ENCODE measurements at regions not wholly inside any gene's neighbourhood (a gene's known extent, or its start where the extent isn't known, plus 50 kb on each side); places are given as distances from the start of the nearest gene placed in this dataset.

DNA sequence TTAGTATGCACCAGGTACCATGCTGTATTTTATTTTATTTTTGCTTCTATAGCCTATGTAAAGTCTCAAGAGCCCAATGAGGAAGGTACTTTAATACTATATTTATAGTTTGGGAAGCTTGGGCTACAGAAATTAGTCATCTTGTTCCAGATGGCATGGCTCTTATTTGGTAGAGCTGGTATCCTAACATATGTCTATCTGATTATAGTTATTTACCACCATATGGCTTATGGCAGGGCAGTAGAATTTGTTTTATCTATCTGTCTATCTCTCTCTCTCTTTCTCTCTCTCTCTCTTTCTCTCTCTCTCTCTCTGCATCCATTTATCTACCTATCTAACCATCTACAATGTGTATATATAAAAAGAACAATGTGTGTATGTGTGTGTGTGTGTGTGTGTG, 1293.7 kb upstream of the SLC39A10 start:
- H3K27me3 ChIP-seq (ENCODE audit: control insufficient read depth in 1 of 2, insufficient read depth in 2 of 2, low read length in 2 of 2), result no peaks in the 10 kb centered on the region
- H3K9ac ChIP-seq (ENCODE audit: low read depth in 1 of 2, low read length in 2 of 2), result no peak overlapping the region
- H3K36me3 ChIP-seq (ENCODE audit: control insufficient read depth in 1 of 2, insufficient read depth in 2 of 2, low read length in 2 of 2), result no peaks in the 10 kb centered on the region
- H3K4me1 ChIP-seq (ENCODE audit: control insufficient read depth in 1 of 2, insufficient read depth in 2 of 2, low read length in 2 of 2), result no peaks in the 10 kb centered on the region
- peaks cover 0 to 2% of the 10 kb centered on the region in 2 donors for H3K9me3 ChIP-seq (ENCODE audit: control insufficient read depth in 1 of 2, low read length in 2 of 2)
- no peak overlapping the region for H3K4me3 ChIP-seq (ENCODE audit: low read depth in 1 of 2, low read length in 2 of 2)
- H3K27ac ChIP-seq (ENCODE audit: low read depth, low read length), result no peak overlapping the region

DNA sequence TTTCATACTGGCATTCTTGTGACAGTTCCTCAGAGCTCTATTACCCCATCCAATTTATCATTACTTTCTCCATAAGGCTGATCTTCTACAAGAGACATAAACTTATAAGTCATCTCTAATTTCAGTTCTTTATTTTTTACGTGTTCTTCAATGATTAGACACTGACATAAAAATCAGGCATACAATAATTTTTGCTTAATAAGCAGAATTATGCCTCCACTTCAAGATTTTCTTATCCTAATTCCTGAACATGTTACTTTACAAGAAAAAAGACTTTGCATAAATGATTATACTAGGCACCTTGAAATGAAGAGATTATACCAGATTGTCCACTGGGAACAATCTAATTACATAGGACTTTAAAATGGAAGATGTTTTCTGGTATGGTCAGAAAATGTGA, 1304.5 kb upstream of the SLC39A10 start:
- Histone ChIP-seq H3K27ac (ENCODE audit: low read depth, low read length) (no peak overlapping the region), H3K36me3 (ENCODE audit: control insufficient read depth in 1 of 2, insufficient read depth in 2 of 2, low read length in 2 of 2) (no peaks in the 10 kb centered on the region), H3K9ac (ENCODE audit: low read depth in 1 of 2, low read length in 2 of 2) (no peak overlapping the region), H3K4me3 (ENCODE audit: low read depth in 1 of 2, low read length in 2 of 2) (no peak overlapping the region), H3K27me3 (ENCODE audit: control insufficient read depth in 1 of 2, insufficient read depth in 2 of 2, low read length in 2 of 2) (no peaks in the 10 kb centered on the region), H3K9me3 (ENCODE audit: control insufficient read depth in 1 of 2, low read length in 2 of 2) (no peaks in the 10 kb centered on the region), H3K4me1 (ENCODE audit: control insufficient read depth in 1 of 2, insufficient read depth in 2 of 2, low read length in 2 of 2) (no peaks in the 10 kb centered on the region)

DNA sequence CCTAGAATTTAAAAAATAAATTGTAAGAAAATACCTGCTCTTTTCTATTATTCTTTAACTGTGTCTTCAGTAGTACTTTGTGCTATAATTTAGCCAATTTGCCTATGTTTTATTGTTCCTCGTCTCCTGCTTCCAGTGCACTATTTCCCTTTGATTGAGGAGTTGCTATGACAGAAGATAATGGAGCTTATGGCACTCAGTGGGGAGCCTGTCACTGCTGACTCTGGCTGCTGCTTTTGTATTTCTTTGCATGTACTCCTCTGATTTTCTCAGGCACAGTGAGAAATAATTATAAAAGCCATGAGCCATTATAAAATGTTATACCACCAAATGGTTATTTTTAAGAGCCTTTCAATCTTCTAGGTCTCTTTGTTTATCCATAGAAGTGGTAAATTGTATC, 1310.8 kb upstream of the SLC39A10 start:
- Histone ChIP-seq H3K27ac (ENCODE audit: low read depth, low read length) (no peak overlapping the region), H3K36me3 (ENCODE audit: control insufficient read depth in 1 of 2, insufficient read depth in 2 of 2, low read length in 2 of 2) (no peaks in the 10 kb centered on the region), H3K4me1 (ENCODE audit: control insufficient read depth in 1 of 2, insufficient read depth in 2 of 2, low read length in 2 of 2) (no peaks in the 10 kb centered on the region), H3K9me3 (ENCODE audit: control insufficient read depth in 1 of 2, low read length in 2 of 2) (no peaks in the 10 kb centered on the region), H3K4me3 (ENCODE audit: low read depth in 1 of 2, low read length in 2 of 2) (no peak overlapping the region), H3K27me3 (ENCODE audit: control insufficient read depth in 1 of 2, insufficient read depth in 2 of 2, low read length in 2 of 2) (no peaks in the 10 kb centered on the region), H3K9ac (ENCODE audit: low read depth in 1 of 2, low read length in 2 of 2) (no peak overlapping the region)

DNA sequence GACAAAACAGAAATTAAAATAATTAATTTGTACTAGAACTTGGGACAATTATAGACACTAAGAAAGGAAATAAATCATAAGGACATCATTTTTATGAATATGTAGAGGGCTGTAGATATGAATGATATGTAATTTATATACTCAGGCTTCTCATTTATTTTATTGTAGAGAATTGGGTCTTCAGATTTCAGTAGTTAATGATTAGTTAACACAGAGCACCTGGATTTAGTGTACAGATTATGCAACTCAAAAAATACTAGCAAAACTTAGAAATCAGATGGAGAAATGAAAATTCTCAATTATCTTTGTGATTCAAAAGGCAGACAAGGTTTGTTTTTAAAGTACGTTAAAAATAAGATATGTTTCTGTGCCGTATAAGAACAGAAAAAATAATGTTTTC, 1311.7 kb upstream of the SLC39A10 start:
- Histone ChIP-seq H3K27ac (ENCODE audit: low read depth, low read length) (no peak overlapping the region), H3K4me1 (ENCODE audit: control insufficient read depth in 1 of 2, insufficient read depth in 2 of 2, low read length in 2 of 2) (no peaks in the 10 kb centered on the region), H3K4me3 (ENCODE audit: low read depth in 1 of 2, low read length in 2 of 2) (no peak overlapping the region), H3K9me3 (ENCODE audit: control insufficient read depth in 1 of 2, low read length in 2 of 2) (no peaks in the 10 kb centered on the region), H3K9ac (ENCODE audit: low read depth in 1 of 2, low read length in 2 of 2) (no peak overlapping the region), H3K36me3 (ENCODE audit: control insufficient read depth in 1 of 2, insufficient read depth in 2 of 2, low read length in 2 of 2) (no peaks in the 10 kb centered on the region), H3K27me3 (ENCODE audit: control insufficient read depth in 1 of 2, insufficient read depth in 2 of 2, low read length in 2 of 2) (no peaks in the 10 kb centered on the region)

DNA sequence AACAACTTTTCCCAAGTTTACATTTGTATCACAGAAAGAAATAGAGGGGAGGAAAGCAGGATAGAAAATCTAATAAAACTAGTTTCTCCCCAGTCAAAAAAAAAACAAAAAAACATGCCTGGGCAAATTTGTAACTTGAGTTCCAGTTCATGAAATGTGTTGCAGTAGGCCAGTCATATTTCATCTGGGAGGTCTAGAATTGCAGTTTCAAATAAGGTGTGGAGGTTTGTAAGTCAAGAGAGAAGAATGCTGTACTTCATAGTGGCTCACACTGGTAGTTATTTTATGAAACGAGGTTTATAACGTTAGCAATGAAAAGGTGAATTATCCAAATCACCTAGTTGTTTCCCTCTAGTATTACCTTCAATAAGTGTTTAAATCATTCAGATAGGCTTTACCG, 1313.9 kb upstream of the SLC39A10 start:
- Histone ChIP-seq H3K36me3 (ENCODE audit: control insufficient read depth in 1 of 2, insufficient read depth in 2 of 2, low read length in 2 of 2) (no peaks in the 10 kb centered on the region), H3K27ac (ENCODE audit: low read depth, low read length) (no peak overlapping the region), H3K4me3 (ENCODE audit: low read depth in 1 of 2, low read length in 2 of 2) (no peak overlapping the region), H3K9me3 (ENCODE audit: control insufficient read depth in 1 of 2, low read length in 2 of 2) (no peaks in the 10 kb centered on the region), H3K4me1 (ENCODE audit: control insufficient read depth in 1 of 2, insufficient read depth in 2 of 2, low read length in 2 of 2) (no peaks in the 10 kb centered on the region), H3K27me3 (ENCODE audit: control insufficient read depth in 1 of 2, insufficient read depth in 2 of 2, low read length in 2 of 2) (no peaks in the 10 kb centered on the region), H3K9ac (ENCODE audit: low read depth in 1 of 2, low read length in 2 of 2) (no peak overlapping the region)

- Histone ChIP-seq H3K4me3 (ENCODE audit: low read depth in 1 of 2, low read length in 2 of 2) (no peak overlapping the region), H3K27me3 (ENCODE audit: control insufficient read depth in 1 of 2, insufficient read depth in 2 of 2, low read length in 2 of 2) (no peaks in the 10 kb centered on the region), H3K36me3 (ENCODE audit: control insufficient read depth in 1 of 2, insufficient read depth in 2 of 2, low read length in 2 of 2) (no peaks in the 10 kb centered on the region), H3K27ac (ENCODE audit: low read depth, low read length) (no peak overlapping the region), H3K9ac (ENCODE audit: low read depth in 1 of 2, low read length in 2 of 2) (no peak overlapping the region), H3K9me3 (ENCODE audit: control insufficient read depth in 1 of 2, low read length in 2 of 2) (peaks cover 5 to 9% of the 10 kb centered on the region in 2 donors), H3K4me1 (ENCODE audit: control insufficient read depth in 1 of 2, insufficient read depth in 2 of 2, low read length in 2 of 2) (no peaks in the 10 kb centered on the region)
These were observed 1324.1 kb upstream of the SLC39A10 start for GRCh38 chr2:194332799-194333490.

DNA sequence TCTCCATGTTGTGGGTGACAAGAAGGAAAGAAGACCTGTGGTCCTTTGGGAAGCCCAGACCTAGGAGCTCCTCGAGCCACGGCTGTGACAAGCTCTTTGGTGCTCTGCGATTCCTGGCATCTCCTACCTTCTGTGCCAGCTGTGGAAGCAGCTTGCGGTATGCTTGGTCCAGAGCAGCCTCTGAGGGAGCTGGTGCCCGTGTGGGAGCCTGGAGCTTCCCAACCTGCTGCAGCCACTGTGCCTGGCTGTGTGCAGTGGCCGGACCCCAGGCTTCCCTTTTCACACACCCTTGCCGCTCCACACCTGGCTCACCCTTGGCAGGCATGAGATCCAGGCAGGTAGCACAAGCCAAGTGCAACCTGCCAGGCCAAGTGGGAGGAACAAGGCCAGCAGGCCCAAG, 1328.6 kb upstream of the SLC39A10 start:
- no peaks in the 10 kb centered on the region for H3K4me1 ChIP-seq (ENCODE audit: control insufficient read depth in 1 of 2, insufficient read depth in 2 of 2, low read length in 2 of 2)
- H3K9me3 ChIP-seq (ENCODE audit: control insufficient read depth in 1 of 2, low read length in 2 of 2), result peaks cover 5 to 6% of the 10 kb centered on the region in 2 donors
- no peaks in the 10 kb centered on the region for H3K36me3 ChIP-seq (ENCODE audit: control insufficient read depth in 1 of 2, insufficient read depth in 2 of 2, low read length in 2 of 2)
- H3K27me3 ChIP-seq (ENCODE audit: control insufficient read depth in 1 of 2, insufficient read depth in 2 of 2, low read length in 2 of 2), result no peaks in the 10 kb centered on the region
- no peak overlapping the region for H3K9ac ChIP-seq (ENCODE audit: low read depth in 1 of 2, low read length in 2 of 2)
- H3K27ac ChIP-seq (ENCODE audit: low read depth, low read length), result no peak overlapping the region
- H3K4me3 ChIP-seq (ENCODE audit: low read depth in 1 of 2, low read length in 2 of 2), result no peak overlapping the region

DNA sequence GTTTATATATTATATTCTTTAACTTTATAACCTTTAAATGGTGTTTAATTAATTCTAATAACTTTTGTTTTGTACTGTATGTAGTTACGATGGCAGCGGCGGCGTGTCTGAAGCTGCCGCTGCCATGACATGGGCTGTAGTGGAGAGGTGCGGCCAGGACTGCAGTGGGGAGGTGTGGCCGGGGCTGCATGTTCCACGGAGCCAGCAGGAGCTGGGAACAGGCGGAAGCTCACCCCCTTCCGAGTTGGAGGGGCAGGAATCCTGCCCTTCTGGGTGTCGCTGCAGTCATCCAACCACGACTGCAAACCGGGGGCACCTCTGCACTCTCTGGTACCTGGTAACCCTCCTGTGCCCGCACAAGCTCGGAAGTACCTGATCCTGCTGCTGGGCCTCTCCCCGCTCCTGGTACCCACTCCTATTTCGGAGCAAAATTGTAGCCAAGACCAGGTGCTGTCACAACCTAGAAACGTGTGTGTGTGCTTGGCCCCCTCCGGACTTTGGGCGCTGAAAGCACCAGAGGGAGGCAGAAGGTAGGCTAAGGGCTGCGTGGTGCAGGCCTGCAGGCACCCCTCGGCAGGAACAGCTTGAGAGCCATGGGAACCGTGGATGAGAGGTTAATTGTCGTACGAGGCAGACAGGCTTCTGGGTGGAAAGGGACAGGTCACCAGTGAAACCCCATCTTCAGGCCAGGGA, 1329.7 kb upstream of the SLC39A10 start:
- H3K27me3 ChIP-seq (ENCODE audit: control insufficient read depth in 1 of 2, insufficient read depth in 2 of 2, low read length in 2 of 2), result no peaks in the 10 kb centered on the region
- no peak overlapping the region for H3K9ac ChIP-seq (ENCODE audit: low read depth in 1 of 2, low read length in 2 of 2)
- no peaks in the 10 kb centered on the region for H3K36me3 ChIP-seq (ENCODE audit: control insufficient read depth in 1 of 2, insufficient read depth in 2 of 2, low read length in 2 of 2)
- no peak overlapping the region for H3K27ac ChIP-seq (ENCODE audit: low read depth, low read length)
- H3K4me3 ChIP-seq (ENCODE audit: low read depth in 1 of 2, low read length in 2 of 2), result no peak overlapping the region
- peaks cover 5 to 6% of the 10 kb centered on the region in 2 donors for H3K9me3 ChIP-seq (ENCODE audit: control insufficient read depth in 1 of 2, low read length in 2 of 2)
- H3K4me1 ChIP-seq (ENCODE audit: control insufficient read depth in 1 of 2, insufficient read depth in 2 of 2, low read length in 2 of 2), result no peaks in the 10 kb centered on the region

DNA sequence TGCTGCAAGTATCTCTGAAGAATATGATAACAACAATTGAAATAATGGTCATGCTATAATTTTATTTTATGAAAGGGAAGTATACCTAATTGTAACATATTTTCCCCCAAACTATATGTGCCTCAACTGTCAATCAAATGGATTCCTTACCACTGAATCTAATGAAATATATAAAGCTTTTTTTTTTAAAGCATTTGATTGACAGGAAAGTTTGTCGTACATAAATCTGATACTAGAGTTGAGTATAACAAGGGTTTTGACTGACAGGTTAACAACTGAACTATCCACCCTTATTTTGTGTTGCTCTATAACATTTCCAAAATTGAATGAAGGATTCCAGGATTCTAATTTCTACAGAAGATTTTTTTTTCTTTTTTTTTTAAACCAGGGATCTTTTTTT, 1333.3 kb upstream of the SLC39A10 start:
- Histone ChIP-seq H3K4me1 (ENCODE audit: control insufficient read depth in 1 of 2, insufficient read depth in 2 of 2, low read length in 2 of 2) (no peaks in the 10 kb centered on the region), H3K27me3 (ENCODE audit: control insufficient read depth in 1 of 2, insufficient read depth in 2 of 2, low read length in 2 of 2) (no peaks in the 10 kb centered on the region), H3K4me3 (ENCODE audit: low read depth in 1 of 2, low read length in 2 of 2) (no peak overlapping the region), H3K9ac (ENCODE audit: low read depth in 1 of 2, low read length in 2 of 2) (no peak overlapping the region), H3K27ac (ENCODE audit: low read depth, low read length) (no peak overlapping the region), H3K9me3 (ENCODE audit: control insufficient read depth in 1 of 2, low read length in 2 of 2) (peaks cover 5 to 6% of the 10 kb centered on the region in 2 donors), H3K36me3 (ENCODE audit: control insufficient read depth in 1 of 2, insufficient read depth in 2 of 2, low read length in 2 of 2) (no peaks in the 10 kb centered on the region)

DNA sequence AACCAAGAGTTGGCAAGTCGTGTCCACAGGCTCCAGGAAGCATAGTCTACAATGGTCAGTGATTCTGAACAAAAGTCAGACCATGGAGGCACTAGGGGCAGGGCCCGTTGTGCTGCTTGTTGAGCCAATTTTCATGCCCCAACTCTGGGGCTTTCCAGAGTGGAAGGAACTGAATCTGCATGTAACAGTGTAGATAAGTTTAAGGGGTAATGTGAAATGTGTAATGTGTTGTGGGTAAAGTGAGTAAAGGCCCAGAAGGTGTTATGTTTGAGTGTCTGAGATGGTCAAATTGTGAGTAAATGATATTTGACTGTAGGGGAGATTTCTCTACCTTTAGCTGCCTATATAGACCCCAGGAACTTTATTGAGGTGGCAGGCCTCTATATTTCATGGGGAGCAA, 1336.5 kb upstream of the SLC39A10 start:
- H3K4me3 ChIP-seq (ENCODE audit: low read depth in 1 of 2, low read length in 2 of 2), result no peak overlapping the region
- H3K27me3 ChIP-seq (ENCODE audit: control insufficient read depth in 1 of 2, insufficient read depth in 2 of 2, low read length in 2 of 2), result no peaks in the 10 kb centered on the region
- H3K4me1 ChIP-seq (ENCODE audit: control insufficient read depth in 1 of 2, insufficient read depth in 2 of 2, low read length in 2 of 2), result no peaks in the 10 kb centered on the region
- no peak overlapping the region for H3K9ac ChIP-seq (ENCODE audit: low read depth in 1 of 2, low read length in 2 of 2)
- H3K27ac ChIP-seq (ENCODE audit: low read depth, low read length), result no peak overlapping the region
- no peaks in the 10 kb centered on the region for H3K36me3 ChIP-seq (ENCODE audit: control insufficient read depth in 1 of 2, insufficient read depth in 2 of 2, low read length in 2 of 2)
- H3K9me3 ChIP-seq (ENCODE audit: control insufficient read depth in 1 of 2, low read length in 2 of 2), result peaks cover 0 to 3% of the 10 kb centered on the region in 2 donors

Measured in duodenal mucosa (tissue), 2 donors.